Kidney glomerular epithelial cell (primary cell): ENCODE measurements at regions not wholly inside any gene's neighbourhood (a gene's known extent, or its start where the extent isn't known, plus 50 kb on each side); places are given as distances from the start of the nearest gene placed in this dataset.

Source experiments
- DNase-seq: peaks from one replicate; lab custom pipeline; 2025; lab: John Stamatoyannopoulos, UW

GRCh38 chr20:42020316-42020715 lies 402.1 kb upstream of the CHD6 start:
- DNase-seq = no peak

- no peak for DNase-seq
Measured at GRCh38 chr20:42018979-42019378, 400.8 kb upstream of the CHD6 start.

DNA sequence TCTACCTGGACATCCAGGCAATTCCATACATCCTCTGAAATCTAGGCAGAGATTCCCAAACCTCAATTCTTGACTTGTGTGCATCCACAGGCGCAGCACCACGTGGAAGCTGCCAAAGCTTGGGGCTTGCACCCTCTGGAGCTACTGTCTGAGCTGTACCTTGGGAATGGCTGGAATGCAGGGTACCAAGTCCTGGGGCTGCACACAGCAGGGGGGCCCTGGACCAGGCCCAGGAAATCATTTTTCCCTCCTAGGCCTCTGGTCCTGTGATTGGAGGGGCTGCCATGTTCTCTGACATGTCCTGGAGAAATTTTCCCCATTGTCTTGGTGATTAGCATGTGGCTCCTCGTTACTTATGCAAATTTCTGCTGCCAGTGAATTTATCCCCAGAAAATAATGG lies 391.9 kb upstream of the CHD6 start:
- DNase-seq = no peak

DNA sequence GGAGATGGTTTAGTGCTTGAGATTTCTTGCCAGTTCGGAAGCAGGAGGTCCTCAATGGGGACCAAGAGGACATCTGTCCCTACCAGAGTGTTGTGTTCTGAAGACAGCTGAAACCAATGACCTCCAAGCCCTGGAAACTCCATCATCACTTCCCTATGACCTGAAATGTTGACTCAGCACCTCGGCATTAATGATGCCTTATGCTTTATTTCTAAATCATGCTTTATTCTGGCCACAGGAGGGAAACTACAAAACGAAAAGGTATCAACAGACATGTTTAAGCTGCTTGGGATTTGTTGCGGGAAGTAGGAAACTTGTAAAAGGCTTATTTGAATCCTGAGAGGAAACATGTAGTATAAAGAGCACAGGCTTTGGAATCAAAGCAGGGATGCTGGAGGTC lies 389.1 kb upstream of the CHD6 start:
- no peak for DNase-seq

- no peak for DNase-seq
Measured at GRCh38 chr20:42005211-42005610, 387.0 kb upstream of the CHD6 start.

DNA sequence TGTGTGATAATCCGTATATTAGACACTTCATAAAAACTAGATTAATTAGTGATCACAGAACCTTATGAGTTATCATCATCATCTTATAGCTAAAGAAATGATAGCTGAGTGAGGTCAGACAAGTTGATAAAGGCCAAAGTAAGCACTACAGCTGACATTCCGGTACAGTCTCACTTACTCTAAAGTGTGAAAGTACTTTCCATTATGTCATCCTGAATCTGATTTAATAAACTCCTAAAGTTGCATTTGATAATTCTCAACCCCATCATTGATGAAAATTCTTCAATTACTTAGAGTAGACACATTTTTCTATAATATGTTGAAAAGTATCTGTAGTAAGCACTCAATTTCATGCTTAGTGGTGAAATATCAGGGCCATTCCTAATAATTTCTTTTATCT lies 385.2 kb upstream of the CHD6 start:
- DNase-seq = no peak

DNA sequence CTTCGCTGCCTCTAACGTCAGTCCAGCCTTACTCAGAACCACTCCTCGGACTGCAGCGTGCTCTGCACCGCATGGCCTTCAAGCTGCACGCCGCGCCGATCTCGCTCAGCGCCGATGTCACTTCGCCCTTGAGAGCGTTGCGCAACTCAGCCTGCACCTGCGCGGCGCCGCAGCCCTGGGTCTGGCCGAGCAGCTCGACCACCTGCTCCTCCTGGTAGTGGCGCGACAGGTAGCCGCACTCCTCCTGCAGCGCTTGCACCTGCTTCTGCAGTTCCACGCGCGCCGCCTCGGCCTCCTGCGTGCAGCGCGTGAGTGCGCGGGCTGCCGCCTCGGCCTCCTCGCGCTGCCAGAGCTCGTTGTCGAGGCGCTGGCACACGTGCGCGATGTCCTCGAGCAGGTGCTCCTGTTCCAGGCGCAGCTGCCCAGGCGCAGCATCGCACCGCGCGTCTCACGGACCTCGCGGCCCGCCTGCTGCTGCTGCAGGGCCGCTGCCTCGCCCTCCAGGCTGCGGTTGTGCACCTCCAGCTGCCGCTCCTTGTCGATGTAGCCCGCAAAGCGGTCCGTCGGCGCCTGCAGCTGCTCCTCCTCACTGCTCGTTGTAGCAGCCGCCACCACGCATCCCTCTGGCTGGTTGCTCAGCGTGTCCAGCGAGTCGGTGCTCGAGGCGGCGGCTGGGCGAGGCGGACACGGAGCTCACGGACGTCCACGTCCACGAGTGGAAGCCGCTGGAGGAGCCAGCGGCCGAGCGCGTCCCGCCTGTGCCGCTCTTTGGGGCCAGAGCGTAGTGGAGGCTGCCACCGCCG lies 380.6 kb upstream of the CHD6 start:
- DNase-seq = no peak

- no peak for DNase-seq
Measured at GRCh38 chr20:41996951-41997350, 378.8 kb upstream of the CHD6 start.

DNA sequence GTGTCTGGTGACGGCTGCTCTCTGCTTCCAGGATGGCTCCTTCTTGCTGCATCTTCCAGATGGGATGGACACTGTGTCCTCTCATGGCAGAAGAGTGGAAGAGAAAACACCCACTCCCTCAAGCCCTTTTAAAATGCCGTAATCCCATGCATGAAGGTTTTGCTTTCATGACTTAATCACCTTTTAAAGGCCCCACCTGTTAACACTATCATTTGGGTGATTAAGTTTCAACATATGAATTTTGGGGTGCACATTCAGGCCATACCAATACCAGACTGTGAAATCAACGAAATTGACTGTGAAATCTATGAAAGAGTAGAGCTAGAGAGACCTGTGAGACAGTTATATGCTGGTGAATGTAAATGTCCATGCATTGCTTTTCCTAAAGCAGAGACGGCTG lies 374.3 kb upstream of the CHD6 start:
- no peak for DNase-seq

GRCh38 chr20:41991412-41991811 lies 373.2 kb upstream of the CHD6 start:
- DNase-seq = no peak

DNA sequence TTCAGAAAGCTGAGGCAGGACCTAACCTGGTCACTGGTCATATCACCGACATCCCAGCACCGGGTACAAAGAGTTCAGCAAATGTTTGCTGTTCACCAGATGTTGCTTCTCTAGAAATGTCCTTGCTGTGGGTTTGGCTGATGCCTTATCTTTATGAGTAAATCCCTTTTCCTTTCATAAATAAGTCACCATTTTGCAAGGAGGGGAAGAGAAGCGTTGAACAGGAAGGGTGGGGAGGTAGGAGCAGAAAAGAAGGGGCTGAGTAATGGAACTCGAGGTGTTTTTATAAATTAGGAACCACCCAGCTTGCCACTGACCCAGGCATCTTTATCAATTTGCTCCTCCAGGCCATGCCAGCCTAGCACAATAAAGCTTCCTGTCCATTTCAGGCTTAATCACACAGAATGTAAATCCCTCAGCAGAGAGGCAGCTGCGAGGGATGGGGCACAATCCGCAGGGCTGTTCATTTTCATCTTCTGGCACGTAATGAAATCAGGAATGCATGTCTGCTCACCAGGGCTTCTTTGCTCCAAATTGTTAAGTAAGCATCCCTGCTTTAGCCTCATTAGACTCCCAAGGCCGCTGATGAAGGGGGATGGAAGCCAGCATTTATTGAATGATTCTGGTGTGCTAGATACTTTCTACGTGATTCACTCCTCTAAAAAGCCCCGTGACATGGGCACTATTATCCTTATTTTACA lies 371.9 kb upstream of the CHD6 start:
- no peak for DNase-seq

- no peak for DNase-seq
Measured at GRCh38 chr20:41989039-41989679, 371.0 kb upstream of the CHD6 start.

DNA sequence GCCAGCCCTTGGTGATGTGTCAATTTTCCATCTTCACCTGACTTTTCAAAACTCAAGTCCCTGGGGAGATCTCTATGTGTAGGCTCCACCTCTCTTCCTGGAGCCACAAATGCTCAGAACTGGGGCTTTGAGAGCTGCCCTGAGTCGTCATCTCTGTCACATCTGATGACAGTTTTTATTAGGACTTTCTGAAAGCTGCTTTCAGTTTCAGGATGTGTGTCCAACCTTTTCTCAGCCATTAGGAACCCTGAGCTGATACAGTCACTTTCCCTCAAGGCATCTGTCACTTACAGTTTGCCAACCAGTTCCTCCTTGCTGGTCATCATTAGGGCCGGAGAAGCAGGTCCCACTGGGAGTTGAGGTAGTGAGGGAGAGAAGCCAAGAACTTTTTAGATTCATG lies 365.9 kb upstream of the CHD6 start:
- DNase-seq = no peak

- no peak for DNase-seq
Measured at GRCh38 chr20:41983159-41983558, 365.0 kb upstream of the CHD6 start.

GRCh38 chr20:41981746-41982145 lies 363.6 kb upstream of the CHD6 start:
- DNase-seq = no peak

GRCh38 chr20:41978875-41979274 lies 360.7 kb upstream of the CHD6 start:
- DNase-seq = no peak

DNA sequence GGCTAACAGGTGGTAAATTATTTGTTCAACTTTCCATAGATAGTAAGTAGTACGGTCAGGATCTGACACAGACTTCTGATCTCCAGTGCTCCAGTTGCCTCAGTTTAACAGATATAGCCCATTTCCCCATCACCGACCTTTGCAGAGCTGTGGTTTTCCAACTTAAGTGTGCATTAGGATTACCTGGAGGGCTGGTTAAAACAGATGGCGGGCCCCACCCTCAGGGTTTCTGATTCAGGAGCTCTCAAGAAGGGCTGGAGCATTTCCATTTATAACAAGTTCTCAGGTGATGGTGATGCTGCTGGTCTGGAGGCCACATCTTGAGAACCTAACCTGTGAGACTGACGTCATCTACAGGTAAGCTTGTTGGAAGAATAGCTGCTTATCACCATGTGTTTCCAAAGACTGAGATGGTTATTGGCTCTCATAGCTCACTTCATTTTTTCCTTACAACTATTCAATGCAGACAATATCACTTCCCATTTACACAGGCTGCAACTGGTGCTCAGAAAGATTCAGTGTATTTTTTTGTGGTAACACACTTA lies 360.1 kb upstream of the CHD6 start:
- no peak for DNase-seq

DNA sequence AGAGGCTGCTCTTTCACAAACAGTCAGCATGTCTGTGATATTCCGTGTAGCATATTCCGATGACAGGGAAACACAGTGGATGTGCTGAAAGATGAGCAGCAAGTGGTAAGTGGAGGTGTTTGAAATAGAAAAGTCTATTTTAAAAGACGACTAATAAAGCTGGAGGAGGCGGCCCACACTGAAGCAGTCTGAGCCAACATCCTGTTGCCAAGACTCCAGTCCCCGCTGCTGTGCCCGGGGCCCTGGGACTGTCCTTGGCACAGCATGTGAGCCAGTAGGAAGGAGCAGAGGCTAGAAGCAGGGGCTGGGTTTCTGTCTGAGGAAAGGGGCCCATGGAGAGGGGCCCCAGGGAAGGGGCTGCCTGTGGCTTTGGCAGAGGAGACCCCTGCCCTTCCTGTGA lies 351.5 kb upstream of the CHD6 start:
- no peak for DNase-seq

DNA sequence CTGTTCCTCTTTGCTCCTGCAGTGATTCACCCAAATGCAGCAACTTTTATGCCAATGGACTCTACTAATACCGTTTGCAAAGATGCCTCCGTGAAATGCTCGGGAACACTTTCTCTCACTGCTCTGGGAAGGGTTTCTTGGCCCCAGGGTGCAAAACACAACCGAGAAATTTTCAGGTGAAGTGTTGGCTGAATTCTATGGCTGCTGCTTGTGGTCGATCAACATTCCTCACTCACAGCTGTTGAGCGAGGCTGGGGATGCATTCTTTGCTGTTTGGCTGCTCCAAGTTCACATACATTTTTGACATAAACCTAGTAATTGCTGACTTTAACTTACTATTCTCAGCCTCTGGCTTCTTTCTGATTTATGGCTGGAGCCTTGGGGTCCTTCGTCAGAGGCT lies 342.0 kb upstream of the CHD6 start:
- no peak for DNase-seq

DNA sequence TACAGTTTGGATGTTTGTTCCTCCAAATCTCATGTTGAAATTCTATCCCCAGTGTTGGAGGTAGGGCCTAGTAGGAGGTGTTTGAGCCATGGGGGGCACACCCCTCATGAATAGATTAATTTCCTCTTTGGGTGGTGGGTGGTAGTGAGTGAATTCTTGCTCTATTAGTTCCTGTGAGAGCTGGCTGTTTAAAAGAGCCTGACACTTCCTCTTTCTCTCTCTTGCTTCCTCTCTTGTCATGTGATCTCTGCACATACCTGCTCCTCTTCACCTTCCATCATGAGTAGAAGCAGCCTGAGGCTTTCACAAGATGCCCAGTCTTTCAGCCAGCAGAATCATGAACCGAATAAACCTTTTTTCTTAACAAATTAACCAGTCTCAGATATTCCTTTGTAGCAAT lies 340.2 kb upstream of the CHD6 start:
- DNase-seq = no peak

DNA sequence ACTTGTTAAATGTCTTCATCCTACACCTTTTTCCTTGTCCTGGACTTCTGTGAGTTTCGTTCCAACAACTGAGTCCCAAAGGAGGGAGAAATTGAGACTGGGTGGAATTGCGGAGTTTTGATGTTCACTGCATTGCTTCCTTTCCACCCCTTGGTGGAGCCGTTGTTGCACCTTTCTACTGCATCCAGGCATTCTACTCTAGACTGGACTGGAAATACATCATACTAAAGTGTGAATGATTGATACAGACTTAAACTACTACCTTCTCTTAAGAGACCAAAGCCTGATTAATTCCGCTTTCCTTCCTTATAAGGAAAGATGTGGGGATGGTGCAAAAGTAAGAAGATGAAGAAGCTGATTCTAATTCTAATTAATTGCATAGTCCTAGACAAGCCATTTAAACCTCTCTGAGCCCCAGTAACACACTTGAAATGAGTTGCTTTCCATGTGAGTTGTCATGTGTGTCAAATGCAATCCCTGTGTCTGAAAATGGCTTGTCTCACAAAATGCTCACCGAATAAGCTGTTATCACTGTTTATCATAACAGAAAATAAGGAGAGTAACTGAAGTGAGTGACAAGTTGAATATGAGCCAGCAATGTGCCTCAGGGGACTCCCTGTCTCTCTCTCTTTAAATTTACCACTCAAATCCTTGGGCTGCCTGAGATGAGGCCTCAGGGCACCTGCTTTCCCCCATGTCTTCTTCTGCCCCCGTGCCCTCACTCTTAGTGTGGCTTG lies 338.3 kb upstream of the CHD6 start:
- DNase-seq = no peak

GRCh38 chr20:41952166-41952565 lies 334.0 kb upstream of the CHD6 start:
- DNase-seq = no peak
